ENCODE measurements at regions not wholly inside any gene's neighbourhood (a gene's known extent, or its start where the extent isn't known, plus 50 kb on each side); places are given as distances from the start of the nearest gene placed in this dataset.
A peak's percentile ranks its signal among the peaks of the same experiment; 100 is the strongest.

GRCh38 chr2:59322870-59323269 lies 1081.7 kb upstream of the FANCL start:
- no peak for TF ChIP-seq CTCF (conservative IDR thresholded peaks at IDR 0.05)
- H3K27ac Mint-ChIP-seq = no peak overlapping the region
- no peaks in the 10 kb centered on the region for H3K27me3 Mint-ChIP-seq (ENCODE audit: insufficient read depth)

GRCh38 chr2:59322005-59322404 lies 1080.9 kb upstream of the FANCL start:
- TF ChIP-seq CTCF (conservative IDR thresholded peaks at IDR 0.05) = no peak
- H3K36me3 Mint-ChIP-seq (ENCODE audit: low read depth) = no peaks in the 10 kb centered on the region
- Histone ChIP-seq H3K36me3 (ENCODE audit: control insufficient read depth, insufficient read depth, low read length) (no peaks in the 10 kb centered on the region), H3K27me3 (ENCODE audit: control insufficient read depth, insufficient read depth, low read length, poor library complexity, severe bottlenecking) (no peaks in the 10 kb centered on the region), H3K4me1 (ENCODE audit: control insufficient read depth, insufficient read depth, low read length) (no peaks in the 10 kb centered on the region), H3K9ac (ENCODE audit: extremely low read depth, low read length, poor library complexity, severe bottlenecking) (no peak overlapping the region), H3K4me3 (ENCODE audit: low read length) (no peak overlapping the region), H3K27ac (ENCODE audit: low read depth, low read length) (no peak overlapping the region), H3K9me3 (ENCODE audit: control insufficient read depth, low read length) (no peaks in the 10 kb centered on the region)
- peaks cover 12% of the 10 kb centered on the region for H3K9me3 Mint-ChIP-seq
- 87 to 100% methylated on average over 1 to 7 of the region's 7 CpGs for WGBS, 2 experiments (ENCODE audit: insufficient coverage in 1 of 2, insufficient read length in 1 of 2)
- peak; percentile 66 for DNase-seq
- no peaks in the 10 kb centered on the region for H3K27me3 Mint-ChIP-seq (ENCODE audit: insufficient read depth)
- H3K4me3 Mint-ChIP-seq = no peak overlapping the region
- no peak overlapping the region for H3K27ac Mint-ChIP-seq
- no peaks in the 10 kb centered on the region for H3K4me1 Mint-ChIP-seq

More at GRCh38 chr2:59322870-59323269, 1081.7 kb upstream of the FANCL start:
- Histone ChIP-seq H3K4me1 (ENCODE audit: control insufficient read depth, insufficient read depth, low read length) (no peaks in the 10 kb centered on the region), H3K4me3 (ENCODE audit: low read length) (no peak overlapping the region), H3K27ac (ENCODE audit: low read depth, low read length) (no peak overlapping the region), H3K36me3 (ENCODE audit: control insufficient read depth, insufficient read depth, low read length) (no peaks in the 10 kb centered on the region), H3K9me3 (ENCODE audit: control insufficient read depth, low read length) (no peaks in the 10 kb centered on the region), H3K27me3 (ENCODE audit: control insufficient read depth, insufficient read depth, low read length, poor library complexity, severe bottlenecking) (no peaks in the 10 kb centered on the region), H3K9ac (ENCODE audit: extremely low read depth, low read length, poor library complexity, severe bottlenecking) (no peak overlapping the region)
- Mint-ChIP-seq H3K4me3 (no peak overlapping the region), H3K9me3 (peaks cover 19% of the 10 kb centered on the region), H3K36me3 (ENCODE audit: low read depth) (no peaks in the 10 kb centered on the region), H3K4me1 (no peaks in the 10 kb centered on the region)
- WGBS, 2 experiments (ENCODE audit: insufficient coverage in 1 of 2, insufficient read length in 1 of 2) = 95% methylated on average over 2 of the region's 2 CpGs; no CpG with 5 or more reads in 1 of the 2 experiments
- no peak for DNase-seq

- H3K27me3 Mint-ChIP-seq (ENCODE audit: insufficient read depth) = no peaks in the 10 kb centered on the region
- no peak overlapping the region for H3K27ac Mint-ChIP-seq
- H3K9me3 ChIP-seq (ENCODE audit: control insufficient read depth, low read length) = no peaks in the 10 kb centered on the region
- H3K27ac ChIP-seq (ENCODE audit: low read depth, low read length) = no peak overlapping the region
- peaks cover 5% of the 10 kb centered on the region for H3K4me1 Mint-ChIP-seq
- 95 to 100% methylated on average over 12 to 16 of the region's 16 CpGs for WGBS, 2 experiments (ENCODE audit: insufficient coverage in 1 of 2, insufficient read length in 1 of 2)
- no peak for TF ChIP-seq CTCF (conservative IDR thresholded peaks at IDR 0.05)
- no peaks in the 10 kb centered on the region for H3K4me1 ChIP-seq (ENCODE audit: control insufficient read depth, insufficient read depth, low read length)
- no peaks in the 10 kb centered on the region for H3K36me3 Mint-ChIP-seq (ENCODE audit: low read depth)
- no peaks in the 10 kb centered on the region for H3K9me3 Mint-ChIP-seq
- no peaks in the 10 kb centered on the region for H3K27me3 ChIP-seq (ENCODE audit: control insufficient read depth, insufficient read depth, low read length, poor library complexity, severe bottlenecking)
- H3K4me3 ChIP-seq (ENCODE audit: low read length) = no peak overlapping the region
- DNase-seq = no peak
- no peaks in the 10 kb centered on the region for H3K36me3 ChIP-seq (ENCODE audit: control insufficient read depth, insufficient read depth, low read length)
- no peak overlapping the region for H3K9ac ChIP-seq (ENCODE audit: extremely low read depth, low read length, poor library complexity, severe bottlenecking)
- no peak overlapping the region for H3K4me3 Mint-ChIP-seq
Observed at GRCh38 chr2:59314031-59314766, 1073.1 kb upstream of the FANCL start.

Measured in endodermal cell (in vitro differentiated cells).